B cell (primary cell): ENCODE measurements at regions not wholly inside any gene's neighbourhood (a gene's known extent, or its start where the extent isn't known, plus 50 kb on each side); places are given as distances from the start of the nearest gene placed in this dataset.

Experiments
- ATAC-seq: fragments of 200-7000 bp; cut with Tn5 transposase; one replicate; pipeline ENCODE4 v1.10.0; 2021; ENCODE audit warnings: low read depth, mild to moderate bottlenecking, moderate number of reproducible peaks, moderate library complexity
- CTCF ChIA-PET: fragments of 350-600 bp; sonication (Branson Sonifier 250); formaldehyde crosslinking; loops from one replicate; lab custom pipeline; 2021; ENCODE audit warnings: antibody characterized with exemption, inconsistent platforms; lab: Charles Lee
- POLR2A ChIA-PET: fragments of 350-600 bp; sonication (Branson Sonifier 250); formaldehyde crosslinking; loops from one replicate; lab custom pipeline; 2021; ENCODE audit warnings: antibody characterized with exemption; lab: Charles Lee
- DNase-seq: peaks from one replicate; pipeline ENCODE4 v3.0.0; 2013
- H2AFZ ChIP-seq: 2 replicates; pipeline ENCODE4 v1.6.1; 2012; ENCODE audit warnings: mild to moderate bottlenecking, low read depth, low read length; ENCODE audit not compliant: insufficient read depth, poor library complexity, severe bottlenecking
- H3K27ac ChIP-seq, 2 donors: 1 replicate in 1 of 2; 2 replicates in 1 of 2; pipeline ENCODE4 v1.5.1; 2012 to 2013; ENCODE audit warnings: low read length in 2 of 2, mild to moderate bottlenecking in 2 of 2, moderate library complexity in 1 of 2
- H3K27me3 ChIP-seq, 4 experiments: fragments of 200-600 bp in 1 of 4; sonication (generic) in 1 of 4; replicated peaks in 1 of 4; 1 replicate in 2 of 4; 2 replicates in 2 of 4; pipeline versions ENCODE4 v1.6.1 to v1.7.0; 2013 to 2016; ENCODE audit warnings: low read length in 3 of 4, mild to moderate bottlenecking in 2 of 4, mixed read lengths in 1 of 4, moderate library complexity in 1 of 4; ENCODE audit not compliant: insufficient read depth in 4 of 4, control insufficient read depth in 3 of 4; ENCODE audit errors: control extremely low read depth in 1 of 4
- H3K36me3 ChIP-seq, 2 experiments: replicated peaks in 1 of 2; 1 replicate in 1 of 2; 2 replicates in 1 of 2; pipeline versions ENCODE4 v1.6.1 to v1.7.1; 2013; ENCODE audit warnings: low read length in 1 of 2; ENCODE audit not compliant: insufficient read depth in 2 of 2, control insufficient read depth in 1 of 2; ENCODE audit errors: control extremely low read depth in 1 of 2, extremely low read depth in 1 of 2
- H3K4me1 ChIP-seq, 2 donors: fragments of 200-600 bp in 1 of 2; sonication (generic) in 1 of 2; 1 replicate in 1 of 2; 2 replicates in 1 of 2; pipeline versions ENCODE4 v1.5.1 to v1.6.1; 2013 to 2017; ENCODE audit warnings: low read length in 2 of 2; ENCODE audit not compliant: control insufficient read depth in 2 of 2, insufficient read depth in 2 of 2
- H3K4me2 ChIP-seq: replicated peaks from 2 replicates; pipeline ENCODE3; 2012; ENCODE audit warnings: mild to moderate bottlenecking, low read depth, low read length; ENCODE audit not compliant: poor library complexity, severe bottlenecking
- H3K4me3 ChIP-seq, 5 experiments: fragments of 200-600 bp in 1 of 5; sonication (generic) in 1 of 5; 1 replicate in 3 of 5; 2 replicates in 2 of 5; pipeline versions ENCODE4 v1.5.1 to v1.7.0; 2011 to 2016; ENCODE audit warnings: low read length in 4 of 5, mild to moderate bottlenecking in 4 of 5, low read depth in 2 of 5, control low read depth in 1 of 5, moderate library complexity in 1 of 5; ENCODE audit not compliant: insufficient read depth in 1 of 5; ENCODE audit errors: control extremely low read depth in 1 of 5, extremely low read depth in 1 of 5
- H3K79me2 ChIP-seq: fragments of 200-600 bp; sonication (generic); one replicate; pipeline ENCODE4 v1.6.0; 2016; ENCODE audit warnings: low read length; ENCODE audit not compliant: control insufficient read depth, insufficient read depth
- H3K9ac ChIP-seq: fragments of 200-600 bp; sonication (generic); 2 replicates; pipeline ENCODE4 v1.6.1; 2017; ENCODE audit warnings: mild to moderate bottlenecking, low read length, moderate library complexity
- H3K9me3 ChIP-seq, 3 donors: one replicate each; pipeline versions ENCODE4 v1.6.1 to v1.7.1; 2013; ENCODE audit warnings: low read length in 2 of 3; ENCODE audit not compliant: control insufficient read depth in 2 of 3, insufficient read depth in 1 of 3; ENCODE audit errors: control extremely low read depth in 1 of 3
- H4K20me1 ChIP-seq: 2 replicates; pipeline ENCODE4 v1.6.0; 2012; ENCODE audit warnings: mild to moderate bottlenecking, low read length; ENCODE audit not compliant: insufficient read depth, control insufficient read depth, poor library complexity, severe bottlenecking
- H3K27ac Mint-ChIP-seq: one replicate; pipeline ENCODE4 v1.8.0; 2021; ENCODE audit warnings: mixed read lengths
- H3K27me3 Mint-ChIP-seq: one replicate; pipeline ENCODE4 v1.8.0; 2021; ENCODE audit warnings: mixed read lengths
- H3K4me1 Mint-ChIP-seq: one replicate; pipeline ENCODE4 v1.8.0; 2021; ENCODE audit warnings: mixed read lengths
- H3K4me3 Mint-ChIP-seq: one replicate; pipeline ENCODE4 v1.8.0; 2021; ENCODE audit warnings: mixed read lengths
- H3K9me3 Mint-ChIP-seq: one replicate; pipeline ENCODE4 v1.8.0; 2022; ENCODE audit warnings: mixed read lengths; ENCODE audit not compliant: insufficient read depth
- EZH2 ChIP-seq: IDR thresholded peaks from 2 replicates; pipeline ENCODE4 v1.6.1; 2012; ENCODE audit warnings: borderline replicate concordance, low read depth, mild to moderate bottlenecking, moderate library complexity, low read length; ENCODE audit not compliant: insufficient read depth, poor library complexity, severe bottlenecking
- WGBS: methylation state at CpG from one replicate; pipeline ENCODE4 v1.1.5; 2013; ENCODE audit warnings: missing lambda C conversion rate; ENCODE audit not compliant: insufficient coverage; 5-methylcytosine and 5-hydroxymethylcytosine counted together
- intact Hi-C: fragments of 100-400 bp; cut with micrococcal nuclease; formaldehyde crosslinking; loops from one replicate; pipeline ENCODE4 v1.10.0; 2022
- TF ChIP-seq, protein P1 (sequence below): fragments of 200-600 bp; IDR thresholded peaks from one replicate; pipeline ENCODE4 v1.8.0; 2022; ENCODE audit warnings: antibody characterized with exemption, mild to moderate bottlenecking

DNA sequence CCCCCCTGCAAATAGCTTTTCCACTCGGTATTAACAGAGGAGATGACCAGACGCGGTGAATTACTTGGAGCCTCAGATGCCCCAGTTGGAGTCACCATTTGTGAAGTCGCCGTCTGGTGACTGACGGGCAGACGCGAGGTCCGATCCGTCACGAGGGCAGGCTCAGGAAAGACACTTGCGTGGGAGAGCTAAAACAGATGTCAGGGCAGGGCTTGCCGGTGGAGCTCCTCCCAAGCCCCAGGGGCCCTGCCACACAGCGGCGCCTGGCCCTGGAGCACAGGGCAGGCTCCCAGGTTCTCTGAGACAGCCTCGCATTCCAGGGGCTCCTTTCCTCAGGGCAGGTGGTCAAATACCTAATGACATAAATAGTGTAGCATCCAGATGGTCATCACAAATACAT is 348.3 kb downstream of the C16orf95 start:
- TF ChIP-seq, protein P1, sequence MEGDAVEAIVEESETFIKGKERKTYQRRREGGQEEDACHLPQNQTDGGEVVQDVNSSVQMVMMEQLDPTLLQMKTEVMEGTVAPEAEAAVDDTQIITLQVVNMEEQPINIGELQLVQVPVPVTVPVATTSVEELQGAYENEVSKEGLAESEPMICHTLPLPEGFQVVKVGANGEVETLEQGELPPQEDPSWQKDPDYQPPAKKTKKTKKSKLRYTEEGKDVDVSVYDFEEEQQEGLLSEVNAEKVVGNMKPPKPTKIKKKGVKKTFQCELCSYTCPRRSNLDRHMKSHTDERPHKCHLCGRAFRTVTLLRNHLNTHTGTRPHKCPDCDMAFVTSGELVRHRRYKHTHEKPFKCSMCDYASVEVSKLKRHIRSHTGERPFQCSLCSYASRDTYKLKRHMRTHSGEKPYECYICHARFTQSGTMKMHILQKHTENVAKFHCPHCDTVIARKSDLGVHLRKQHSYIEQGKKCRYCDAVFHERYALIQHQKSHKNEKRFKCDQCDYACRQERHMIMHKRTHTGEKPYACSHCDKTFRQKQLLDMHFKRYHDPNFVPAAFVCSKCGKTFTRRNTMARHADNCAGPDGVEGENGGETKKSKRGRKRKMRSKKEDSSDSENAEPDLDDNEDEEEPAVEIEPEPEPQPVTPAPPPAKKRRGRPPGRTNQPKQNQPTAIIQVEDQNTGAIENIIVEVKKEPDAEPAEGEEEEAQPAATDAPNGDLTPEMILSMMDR: no peak
- TF ChIP-seq EZH2: no peak
- Mint-ChIP-seq H3K4me3 (no peak overlapping the region), H3K27me3 (no peaks in the 10 kb centered on the region), H3K9me3 (no peaks in the 10 kb centered on the region), H3K4me1 (no peaks in the 10 kb centered on the region), H3K27ac (no peak overlapping the region)
- CTCF ChIA-PET: no interaction called here
- H4K20me1 ChIP-seq: no peaks in the 10 kb centered on the region
- no peak overlapping the region for H3K9ac ChIP-seq
- intact Hi-C loops: no loop called here
- no peak overlapping the region for H2AFZ ChIP-seq
- no peak overlapping the region for H3K27ac ChIP-seq
- no peaks in the 10 kb centered on the region for H3K4me1 ChIP-seq
- POLR2A ChIA-PET: no interaction called here
- ATAC-seq: no peak
- no peak for DNase-seq
- no peaks in the 10 kb centered on the region for H3K79me2 ChIP-seq
- H3K4me2 ChIP-seq: no peak overlapping the region
- 94% methylated on average over 15 of the region's 16 CpGs for WGBS
- H3K27me3 ChIP-seq: no peaks in the 10 kb centered on the region
- H3K9me3 ChIP-seq: peaks cover 0 to 6% (median 0%) of the 10 kb centered on the region in 3 donors
- H3K36me3 ChIP-seq: no peaks in the 10 kb centered on the region
- no peak overlapping the region for H3K4me3 ChIP-seq

DNA sequence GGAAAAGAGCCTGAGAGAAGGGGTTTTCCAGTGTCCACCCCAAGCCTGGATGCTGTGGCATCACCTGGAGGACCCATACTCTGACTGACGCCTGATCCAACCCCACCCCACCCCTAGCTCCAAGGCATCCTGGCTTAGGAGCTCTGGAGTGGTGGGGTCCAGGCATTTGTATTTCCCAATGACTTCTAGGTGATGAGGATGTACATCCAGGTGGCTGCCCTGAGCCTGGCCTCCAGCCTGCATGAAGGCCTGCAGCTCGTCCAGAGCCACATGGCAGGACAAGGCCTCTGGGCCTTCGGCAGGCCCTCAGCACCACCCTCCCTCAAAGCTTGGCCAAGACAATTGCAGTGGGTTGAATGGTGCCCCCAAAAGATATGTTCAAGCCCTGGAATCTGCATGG is 347.5 kb downstream of the C16orf95 start:
- ATAC-seq (no peak), DNase-seq (no peak)
- intact Hi-C loops: no loop called here
- H3K27me3 Mint-ChIP-seq: no peaks in the 10 kb centered on the region
- Histone ChIP-seq H3K4me1 (no peaks in the 10 kb centered on the region), H3K9ac (no peak overlapping the region), H3K79me2 (no peaks in the 10 kb centered on the region), H4K20me1 (no peaks in the 10 kb centered on the region), H3K9me3 (peaks cover 0 to 4% (median 0%) of the 10 kb centered on the region in 3 donors), H3K4me3 (no peak overlapping the region), H2AFZ (no peak overlapping the region), H3K36me3 (no peaks in the 10 kb centered on the region), H3K4me2 (no peak overlapping the region), H3K27me3 (no peaks in the 10 kb centered on the region), H3K27ac (no peak overlapping the region)
- POLR2A ChIA-PET: no interaction called here
- TF ChIP-seq, protein P1: no peak
- TF ChIP-seq EZH2: no peak
- CTCF ChIA-PET: no interaction called here
- no peak overlapping the region for H3K4me3 Mint-ChIP-seq
- no peak overlapping the region for H3K27ac Mint-ChIP-seq
- H3K9me3 Mint-ChIP-seq: no peaks in the 10 kb centered on the region
- WGBS: 75% methylated on average over 2 of the region's 3 CpGs
- H3K4me1 Mint-ChIP-seq: no peaks in the 10 kb centered on the region
